ENCODE measurements at regions not wholly inside any gene's neighbourhood (a gene's known extent, or its start where the extent isn't known, plus 50 kb on each side); places are given as distances from the start of the nearest gene placed in this dataset.
"Not testable (repeated sequence)": the region's sequence is repeated elsewhere in the genome, so short reads cannot be mapped to it uniquely, and the experiment has no call there.

DNA sequence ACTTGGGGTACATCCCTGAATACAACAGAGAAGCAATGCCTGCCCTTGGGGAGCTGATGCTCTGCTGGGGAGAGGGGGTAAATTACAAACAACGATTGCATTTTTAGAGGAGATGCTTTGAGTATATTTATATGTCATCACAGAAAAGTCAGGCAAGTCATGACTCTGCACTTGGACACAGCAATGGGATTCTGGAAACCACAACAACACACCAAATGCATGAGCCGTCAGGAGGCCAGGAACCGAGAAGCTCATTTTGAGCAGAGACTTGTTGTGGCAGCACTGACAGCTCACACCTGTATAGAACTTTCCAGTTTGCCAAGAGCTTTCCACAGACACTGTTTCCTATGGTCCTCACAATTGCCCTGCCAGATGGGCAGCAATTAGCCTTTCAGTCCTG, 113.2 kb upstream of the RBPJ start:
- DNase-seq = peak in 2 of 56 donors; percentile 11 to 13

DNA sequence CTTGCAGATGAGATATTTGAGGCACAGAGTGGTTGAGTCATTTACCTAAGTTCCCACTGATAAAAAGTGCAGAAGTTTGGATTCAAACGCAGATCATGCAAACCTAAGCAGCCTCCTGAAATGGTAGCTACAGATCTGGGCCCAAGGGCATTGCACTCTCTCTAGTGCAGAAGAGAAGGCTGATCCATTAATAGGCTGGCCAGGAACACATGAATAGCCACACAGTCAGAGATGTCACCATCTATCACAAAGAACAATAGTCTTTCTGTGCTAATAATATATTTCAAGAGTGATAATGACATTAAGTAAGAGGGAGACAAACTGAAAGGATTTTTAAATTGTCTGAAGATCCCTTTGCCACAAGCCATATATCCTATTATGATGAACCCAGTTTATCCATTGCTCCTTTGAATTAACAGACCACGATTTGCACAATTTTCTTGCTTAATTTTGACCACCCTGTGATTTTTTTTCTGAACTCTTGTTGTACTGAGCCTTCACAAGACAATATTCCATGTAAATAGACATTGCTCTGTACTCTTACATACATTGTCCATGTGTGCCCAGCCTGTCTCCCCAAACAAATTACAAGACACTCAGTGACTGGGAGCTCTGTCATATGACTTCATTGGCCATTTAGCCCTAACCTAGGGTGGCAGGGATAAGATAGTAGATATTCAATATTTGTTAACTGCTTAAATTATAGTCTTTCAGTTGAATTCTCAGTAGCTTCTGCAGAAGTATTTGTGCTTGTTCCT, 112.4 kb upstream of the RBPJ start:
- peak in 20 of 56 donors; percentile 2 to 67 (median 14) for DNase-seq

DNA sequence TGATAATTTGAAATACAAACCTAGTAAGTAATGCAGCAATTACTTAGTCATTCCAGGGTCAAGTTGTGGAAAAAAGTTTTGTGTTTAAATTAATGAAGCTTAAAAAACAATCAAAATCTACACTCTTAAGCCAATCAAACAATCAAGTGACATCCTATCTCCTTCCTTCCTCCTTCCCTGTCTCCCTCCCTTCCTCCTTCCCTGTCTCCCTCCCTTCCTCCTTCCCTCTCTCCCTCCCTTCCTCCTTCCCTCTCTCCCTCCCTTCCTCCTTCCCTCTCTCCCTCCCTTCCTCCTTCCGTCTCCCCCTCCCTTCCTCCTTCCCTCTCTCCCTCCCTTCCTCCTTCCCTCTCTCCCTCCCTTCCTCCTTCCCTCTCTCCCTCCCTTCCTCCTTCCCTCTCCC, 111.4 kb upstream of the RBPJ start:
- DNase-seq = not testable (repeated sequence)

DNA sequence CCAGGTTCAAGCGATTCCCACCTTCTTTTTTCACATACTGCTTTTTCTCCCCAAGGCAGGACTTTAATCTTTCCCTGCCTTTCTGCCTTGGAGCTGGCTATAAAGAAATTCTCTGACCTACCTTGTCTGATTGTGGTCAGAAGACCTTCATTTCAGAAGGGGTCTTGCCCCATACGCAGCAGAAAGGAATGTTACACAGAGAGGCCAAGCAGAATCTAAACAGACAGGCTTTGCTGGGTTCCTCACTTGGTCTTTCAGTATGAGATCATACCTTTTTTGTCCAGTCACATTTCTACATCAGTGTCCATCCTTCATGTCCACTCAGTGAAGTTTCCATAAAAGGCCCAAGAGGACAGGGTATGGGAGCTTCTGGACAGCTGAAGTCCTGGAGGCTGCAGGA, 108.3 kb upstream of the RBPJ start:
- no peak for DNase-seq

- DNase-seq = no peak
Observed at GRCh38 chr4:26213317-26213716, 107.5 kb upstream of the RBPJ start.

DNA sequence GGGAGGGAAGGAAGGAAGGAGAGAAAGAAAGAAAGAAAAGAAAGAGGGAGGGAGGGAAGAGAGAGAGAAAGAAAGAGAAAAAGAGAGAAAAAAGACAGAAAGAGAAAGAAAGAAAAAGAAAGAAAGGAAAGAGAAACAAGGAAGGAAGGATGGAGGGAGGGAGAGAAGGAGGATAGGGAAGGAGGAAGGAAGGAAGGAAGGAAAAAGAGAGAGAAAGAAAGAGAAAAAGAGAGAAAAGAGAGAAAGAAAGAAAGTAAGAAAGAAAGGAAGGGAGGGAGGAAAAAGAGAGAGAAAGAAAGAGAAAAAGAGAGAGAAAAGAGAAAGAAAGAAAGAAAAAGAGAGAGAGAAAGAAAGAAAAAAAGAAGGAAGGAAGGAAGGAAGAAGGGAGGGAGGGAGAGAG, 105.8 kb upstream of the RBPJ start:
- no peak for DNase-seq

GRCh38 chr4:26215725-26216124, 105.1 kb upstream of the RBPJ start:
- no peak for DNase-seq

GRCh38 chr4:26217481-26217880, 103.3 kb upstream of the RBPJ start:
- peak in 2 of 56 donors; percentile 1 to 23 for DNase-seq

DNA sequence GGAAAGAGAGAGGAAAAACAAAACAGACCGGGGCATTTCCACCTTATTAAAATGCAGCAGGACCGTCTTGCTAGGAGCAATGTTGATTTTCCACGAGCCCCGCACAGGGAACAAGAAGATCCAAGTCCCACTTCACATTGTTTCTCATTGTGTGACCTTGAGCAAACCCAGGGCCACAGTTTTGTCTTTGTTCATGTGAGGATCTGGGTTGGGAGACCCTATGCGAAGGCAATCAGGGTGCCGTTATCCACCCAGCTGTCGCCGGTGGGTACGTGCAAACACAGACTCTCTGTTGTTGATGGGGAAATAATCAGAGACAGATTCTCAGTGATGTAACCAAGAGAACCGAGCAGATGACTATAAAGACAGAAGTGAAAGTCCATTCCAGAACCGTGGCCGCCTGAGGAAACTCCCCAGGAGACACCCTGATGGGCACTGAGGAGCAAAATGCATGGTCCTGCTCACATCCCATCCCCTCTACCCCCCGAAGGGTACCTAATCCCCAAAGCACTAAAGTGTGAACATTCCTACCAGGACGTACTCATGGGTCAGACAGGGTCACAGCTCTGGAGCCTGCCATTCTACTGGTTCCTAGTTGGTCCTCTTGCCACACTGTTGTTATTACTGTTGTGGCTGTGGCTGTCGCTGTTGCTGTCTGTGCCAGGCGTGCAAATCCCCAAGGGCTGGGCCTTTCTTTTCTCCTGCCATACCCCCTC, 102.7 kb upstream of the RBPJ start:
- peak in 35 of 56 donors; percentile 9 to 67 (median 32) for DNase-seq

- peak in 10 of 56 donors; percentile 18 to 44 (median 30) for DNase-seq
Observed at GRCh38 chr4:26218677-26219605, 101.9 kb upstream of the RBPJ start.

GRCh38 chr4:26220696-26221095, 100.1 kb upstream of the RBPJ start:
- DNase-seq = no peak

GRCh38 chr4:26223155-26223554, 97.7 kb upstream of the RBPJ start:
- DNase-seq = no peak

DNA sequence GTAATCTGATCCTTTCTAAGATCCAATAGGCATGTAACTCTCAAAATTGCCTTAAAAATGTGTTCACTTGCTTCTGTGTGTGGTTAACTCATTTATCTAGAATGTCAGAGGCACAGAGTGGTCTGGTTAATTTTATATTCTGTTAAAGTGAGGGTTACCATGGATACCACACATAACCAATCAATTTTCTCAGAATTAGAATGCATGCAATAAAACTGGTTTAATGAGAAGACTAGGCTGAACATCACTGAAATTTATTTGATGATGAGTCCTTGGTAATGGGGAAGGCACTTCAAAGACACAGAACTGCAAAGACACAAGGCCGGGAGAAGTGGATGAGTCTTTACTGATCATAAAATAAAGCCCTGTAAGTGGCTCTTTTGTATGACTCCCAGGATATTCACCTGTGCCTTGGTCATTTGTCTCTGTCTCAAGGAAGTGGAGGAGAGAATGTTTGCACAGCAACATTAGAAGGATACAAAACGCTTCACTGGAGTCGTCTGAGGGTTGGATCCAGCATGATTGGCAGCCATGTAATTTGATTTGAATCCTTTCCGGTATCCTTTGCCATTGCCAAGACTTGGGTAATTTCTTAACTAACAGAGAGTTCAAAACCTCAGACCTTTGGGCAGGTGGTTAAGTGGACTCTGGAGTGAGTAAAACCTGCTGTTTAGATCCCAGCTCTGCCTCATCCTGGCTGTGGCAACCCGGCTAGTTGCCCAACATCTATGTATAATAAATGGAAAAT, 94.0 kb upstream of the RBPJ start:
- DNase-seq = no peak

- DNase-seq = no peak
Observed at GRCh38 chr4:26227601-26228229, 93.1 kb upstream of the RBPJ start.

GRCh38 chr4:26228883-26229282, 91.9 kb upstream of the RBPJ start:
- DNase-seq = no peak

DNA sequence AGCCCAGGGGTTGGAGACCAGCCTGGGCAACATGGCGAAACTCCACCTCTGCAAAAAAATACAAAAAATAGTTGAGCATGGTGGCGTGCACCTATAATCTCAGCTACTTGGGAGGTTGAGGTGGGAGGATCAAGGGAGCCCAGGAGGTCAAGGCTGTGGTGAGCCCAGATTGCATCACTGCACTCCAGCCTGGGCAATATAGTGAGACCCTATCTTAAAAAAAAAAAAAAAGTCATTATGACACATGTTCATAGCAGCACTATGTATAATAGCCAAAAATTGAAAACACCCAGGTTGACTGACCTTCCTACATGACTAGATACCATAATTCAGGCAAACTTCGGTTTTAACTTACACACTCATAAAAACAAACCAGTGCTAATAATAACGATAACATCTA, 90.8 kb upstream of the RBPJ start:
- no peak for DNase-seq

- no peak for DNase-seq
Observed at GRCh38 chr4:26233350-26233749, 87.5 kb upstream of the RBPJ start.

DNA sequence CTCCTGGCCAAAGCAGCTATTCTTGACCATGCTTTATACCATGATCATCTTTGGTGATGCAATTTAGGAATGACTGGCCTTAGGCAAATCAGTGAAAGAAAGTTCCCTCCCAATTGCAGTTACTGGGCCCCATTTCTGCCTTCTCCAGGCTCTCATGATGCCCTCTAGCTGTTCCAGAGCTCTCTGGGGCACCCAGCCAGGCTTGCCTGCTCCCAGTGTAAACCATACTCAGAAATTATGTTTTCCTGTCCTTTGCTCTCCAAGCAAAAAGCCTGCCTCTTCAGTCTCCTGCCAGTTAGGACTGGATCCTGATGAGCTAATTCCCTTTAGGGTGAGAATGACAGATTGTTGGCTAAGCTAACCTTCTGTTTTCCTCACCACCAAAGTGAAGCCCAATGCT, 85.3 kb upstream of the RBPJ start:
- peak in 20 of 56 donors; percentile 3 to 57 (median 10) for DNase-seq

DNA sequence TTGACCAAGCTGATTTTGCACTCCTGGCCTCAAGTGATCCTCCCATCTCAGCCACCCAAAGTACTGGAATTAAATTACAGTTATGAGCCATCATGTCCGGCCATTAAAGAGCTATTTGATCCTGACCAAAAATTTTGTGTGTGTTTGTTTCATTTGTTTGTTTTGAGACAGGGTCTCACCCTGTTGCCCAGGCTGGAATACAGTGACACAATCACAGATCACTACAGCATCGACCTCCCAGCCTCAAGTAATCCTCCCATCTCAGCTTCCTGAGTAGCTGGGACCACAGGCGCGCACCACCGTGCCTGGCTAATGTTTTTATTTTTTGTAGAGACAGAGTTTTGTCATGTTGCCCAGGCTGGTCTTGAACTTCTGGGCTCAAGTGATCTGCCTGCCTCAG, 82.9 kb upstream of the RBPJ start:
- no peak for DNase-seq

DNA sequence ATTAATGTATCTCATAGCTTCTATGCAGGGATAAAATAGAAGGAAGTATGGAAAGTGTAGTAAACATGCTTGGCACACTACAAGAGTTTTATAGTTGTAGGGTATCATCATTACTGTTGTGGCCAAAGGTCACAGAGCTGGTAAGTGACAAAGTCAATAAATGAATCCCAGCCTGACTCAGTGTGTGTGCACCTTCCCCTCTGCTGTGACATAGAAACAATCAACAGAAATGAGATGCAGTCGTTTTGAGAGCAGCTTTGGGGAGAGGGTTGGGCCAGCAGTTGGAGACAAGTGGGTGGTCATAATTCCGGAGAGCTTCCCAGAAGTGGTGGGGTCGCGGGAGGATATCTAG, 82.4 kb upstream of the RBPJ start:
- DNase-seq = peak in 1 of 56 donors; percentile 36

Measured in amygdala (tissue), 56 donors.